Bronchial epithelial cell (primary cell): ENCODE measurements at regions not wholly inside any gene's neighbourhood (a gene's known extent, or its start where the extent isn't known, plus 50 kb on each side); places are given as distances from the start of the nearest gene placed in this dataset.

Experiments
- DNase-seq: peaks from one replicate; pipeline ENCODE4 v3.0.0-alpha.2; 2010; ENCODE audit warnings: low read depth
- FAIRE-seq: peaks from 2 replicates; lab custom pipeline; 2011; peaks lifted over from hg19 to GRCh38; lab: Jason Lieb, UNC
- H3K27me3 ChIP-seq: 2 replicates; pipeline ENCODE4 v1.5.1; 2011; ENCODE audit warnings: low read length; ENCODE audit not compliant: control insufficient read depth, insufficient read depth
- H3K36me3 ChIP-seq: 2 replicates; pipeline ENCODE4 v1.5.1; 2011; ENCODE audit warnings: low read length; ENCODE audit not compliant: control insufficient read depth, insufficient read depth
- H3K4me3 ChIP-seq: 2 replicates; pipeline ENCODE4 v1.5.1; 2011; ENCODE audit warnings: mild to moderate bottlenecking, low read depth, low read length, control low read depth
- CTCF ChIP-seq: IDR thresholded peaks from 2 replicates; pipeline ENCODE4 v1.5.1; 2011; ENCODE audit warnings: mild to moderate bottlenecking, moderate library complexity, low read length, control low read depth, inconsistent platforms; ENCODE audit not compliant: insufficient read depth, severe bottlenecking

- no peak for TF ChIP-seq CTCF
- H3K4me3 ChIP-seq: no peak overlapping the region
- FAIRE-seq (no peak), DNase-seq (no peak)
- H3K36me3 ChIP-seq: no peaks in the 10 kb centered on the region
- no peaks in the 10 kb centered on the region for H3K27me3 ChIP-seq
Measured at GRCh38 chr12:90839346-90839745, 115.6 kb downstream of the CCER1 start.

- TF ChIP-seq CTCF: no peak
- no peak for FAIRE-seq
Measured at GRCh38 chr12:90836689-90837088, 118.3 kb downstream of the CCER1 start.

DNA sequence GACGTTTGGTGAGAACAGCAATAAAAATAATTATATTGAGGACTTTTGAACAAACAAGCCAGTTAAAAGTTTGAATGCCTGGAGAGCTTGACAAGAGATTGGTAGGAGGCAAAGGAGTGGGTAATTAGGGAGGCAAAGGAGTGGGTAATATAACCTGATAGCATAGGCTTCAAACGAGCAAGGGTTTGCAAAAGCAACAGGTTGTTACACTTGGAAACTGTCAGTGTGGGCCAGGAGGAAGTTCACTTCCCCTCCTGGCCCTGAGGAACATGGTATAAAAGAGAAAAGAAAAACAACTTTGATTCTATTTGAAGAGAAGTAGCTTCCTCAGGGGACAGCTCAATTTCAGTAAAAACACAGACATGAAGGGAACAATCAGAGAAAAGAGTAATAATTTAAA is 121.7 kb downstream of the CCER1 start:
- TF ChIP-seq CTCF: no peak
- Histone ChIP-seq H3K27me3 (no peaks in the 10 kb centered on the region), H3K36me3 (no peaks in the 10 kb centered on the region), H3K4me3 (no peak overlapping the region)
- FAIRE-seq (no peak), DNase-seq (no peak)

More at GRCh38 chr12:90836689-90837088, 118.3 kb downstream of the CCER1 start:
- Histone ChIP-seq H3K4me3 (no peak overlapping the region), H3K27me3 (no peaks in the 10 kb centered on the region), H3K36me3 (no peaks in the 10 kb centered on the region)
- no peak for DNase-seq

- H3K27me3 ChIP-seq: no peaks in the 10 kb centered on the region
- DNase-seq (no peak), FAIRE-seq (no peak)
- no peak overlapping the region for H3K4me3 ChIP-seq
- no peaks in the 10 kb centered on the region for H3K36me3 ChIP-seq
- TF ChIP-seq CTCF: no peak
Measured at GRCh38 chr12:90832427-90832826, 122.5 kb downstream of the CCER1 start.

DNA sequence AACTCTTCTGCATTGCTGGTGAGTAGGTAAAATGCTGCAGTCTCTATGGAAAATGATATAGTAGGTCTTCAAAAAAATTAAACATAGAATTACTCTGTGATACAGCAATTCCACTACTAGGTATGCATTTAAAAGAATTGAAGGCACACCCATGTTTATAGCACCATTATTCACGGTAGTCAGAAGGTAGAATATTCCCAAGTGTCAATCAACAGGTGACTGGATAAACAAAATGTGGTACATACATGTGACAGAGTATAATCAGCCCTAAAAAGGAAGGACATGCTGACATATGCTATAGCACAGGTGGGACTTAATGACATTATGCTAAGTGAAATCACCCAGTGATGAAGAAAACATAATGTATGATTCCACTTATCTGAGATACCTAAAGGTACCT is 123.3 kb downstream of the CCER1 start:
- FAIRE-seq (no peak), DNase-seq (no peak)
- H3K36me3 ChIP-seq: no peaks in the 10 kb centered on the region

More for the DNA sequence above, 123.3 kb downstream of the CCER1 start:
- Histone ChIP-seq H3K4me3 (no peak overlapping the region), H3K27me3 (no peaks in the 10 kb centered on the region)
- no peak for TF ChIP-seq CTCF
